WTC11 (cell line): ENCODE measurements at regions not wholly inside any gene's neighbourhood (a gene's known extent, or its start where the extent isn't known, plus 50 kb on each side); places are given as distances from the start of the nearest gene placed in this dataset.

Experiments used
- ATAC-seq: fragments of 200-7000 bp; cut with Tn5 transposase; 2 replicates; pipeline ENCODE4 v1.10.0; 2021; ENCODE audit warnings: mild to moderate bottlenecking, moderate library complexity
- CTCF ChIA-PET: fragments of 300-600 bp; sonication (Branson Sonifier 250); formaldehyde crosslinking; loops from one replicate; lab custom pipeline; 2021; ENCODE audit warnings: antibody characterized with exemption; lab: Charles Lee
- POLR2A ChIA-PET: fragments of 350-600 bp; sonication (Branson Sonifier 250); formaldehyde crosslinking; loops from one replicate; lab custom pipeline; 2021; ENCODE audit warnings: antibody characterized with exemption; lab: Charles Lee
- DNase-seq: peaks from one replicate; pipeline ENCODE4 v3.0.0; 2021; ENCODE audit warnings: low spot score
- H3K27ac Mint-ChIP-seq: 2 replicates; pipeline ENCODE4 v1.8.0; 2021; ENCODE audit warnings: mixed read lengths
- H3K27me3 Mint-ChIP-seq: 2 replicates; pipeline ENCODE4 v1.8.0; 2021; ENCODE audit warnings: low read depth, mild to moderate bottlenecking, moderate library complexity, mixed read lengths
- H3K36me3 Mint-ChIP-seq: 2 replicates; pipeline ENCODE4 v1.8.0; 2021; ENCODE audit warnings: mixed read lengths
- H3K4me1 Mint-ChIP-seq: 2 replicates; pipeline ENCODE4 v1.8.0; 2022; ENCODE audit warnings: mixed read lengths
- H3K4me3 Mint-ChIP-seq: 2 replicates; pipeline ENCODE4 v1.8.0; 2021; ENCODE audit warnings: mild to moderate bottlenecking, moderate library complexity, mixed read lengths
- H3K9me3 Mint-ChIP-seq: 2 replicates; pipeline ENCODE4 v1.8.0; 2021; ENCODE audit warnings: mixed read lengths
- ATF6 ChIP-seq: sonication (generic); formaldehyde crosslinking; IDR thresholded peaks from 2 replicates; pipeline ENCODE4 v1.8.1; 2023; ENCODE audit warnings: mild to moderate bottlenecking, missing genetic modification reagents
- CREM ChIP-seq: sonication (generic); formaldehyde crosslinking; IDR thresholded peaks from 2 replicates; pipeline ENCODE4 v1.8.1; 2022; ENCODE audit warnings: mild to moderate bottlenecking, missing genetic modification reagents, moderate library complexity
- ELF4 ChIP-seq: sonication (generic); formaldehyde crosslinking; IDR thresholded peaks from 2 replicates; pipeline ENCODE4 v1.8.1; 2022; ENCODE audit warnings: low read depth, mild to moderate bottlenecking, moderate library complexity, missing genetic modification reagents
- EMX1 ChIP-seq: fragments of 250-450 bp; sonication (Bioruptor Pico); IDR thresholded peaks from 2 replicates; pipeline ENCODE4 v1.8.0; 2021; ENCODE audit warnings: mild to moderate bottlenecking
- FOXJ3 ChIP-seq: sonication (generic); formaldehyde crosslinking; IDR thresholded peaks from 2 replicates; pipeline ENCODE4 v1.9.0; 2021; ENCODE audit warnings: missing genetic modification reagents, mild to moderate bottlenecking, borderline replicate concordance
- FOXK1 ChIP-seq: sonication (generic); formaldehyde crosslinking; IDR thresholded peaks from 2 replicates; pipeline ENCODE4 v1.8.0; 2022; ENCODE audit warnings: mild to moderate bottlenecking, moderate library complexity, missing genetic modification reagents
- FOXP1 ChIP-seq: sonication (generic); formaldehyde crosslinking; IDR thresholded peaks from 2 replicates; pipeline ENCODE4 v1.8.0; 2022; ENCODE audit warnings: missing genetic modification reagents, mild to moderate bottlenecking, moderate library complexity, borderline replicate concordance
- IRF2 ChIP-seq: sonication (generic); formaldehyde crosslinking; IDR thresholded peaks from 2 replicates; pipeline ENCODE4 v1.8.0; 2022; ENCODE audit warnings: low read depth, missing genetic modification reagents, borderline replicate concordance
- JAZF1 ChIP-seq: fragments of 250-450 bp; sonication (Bioruptor Pico); IDR thresholded peaks from 2 replicates; pipeline ENCODE4 v1.9.0; 2021; ENCODE audit warnings: moderate library complexity, mild to moderate bottlenecking, inconsistent platforms
- KAT7 ChIP-seq: sonication (generic); formaldehyde crosslinking; IDR thresholded peaks from 2 replicates; pipeline ENCODE4 v1.8.1; 2023; ENCODE audit warnings: missing genetic modification reagents, mild to moderate bottlenecking, borderline replicate concordance
- NFE2L1 ChIP-seq: sonication (generic); formaldehyde crosslinking; IDR thresholded peaks from 2 replicates; pipeline ENCODE4 v1.8.1; 2023; ENCODE audit warnings: missing genetic modification reagents
- NFYB ChIP-seq: sonication (generic); formaldehyde crosslinking; conservative IDR thresholded peaks from 2 replicates; pipeline ENCODE4 v1.8.0; 2022; ENCODE audit warnings: low read depth, missing genetic modification reagents
- NR2C2 ChIP-seq: sonication (generic); formaldehyde crosslinking; IDR thresholded peaks from 2 replicates; pipeline ENCODE4 v1.8.0; 2022; ENCODE audit warnings: mild to moderate bottlenecking, missing genetic modification reagents
- SMAD3 ChIP-seq: sonication (generic); formaldehyde crosslinking; IDR thresholded peaks from 2 replicates; pipeline ENCODE4 v1.8.0; 2022; ENCODE audit warnings: missing genetic modification reagents, mild to moderate bottlenecking, borderline replicate concordance
- SMAD4 ChIP-seq: sonication (generic); formaldehyde crosslinking; IDR thresholded peaks from 2 replicates; pipeline ENCODE4 v1.8.0; 2022; ENCODE audit warnings: mild to moderate bottlenecking, missing genetic modification reagents
- SP1 ChIP-seq: sonication (generic); formaldehyde crosslinking; conservative IDR thresholded peaks from 2 replicates; pipeline ENCODE4 v1.8.1; 2022; ENCODE audit warnings: missing genetic modification reagents
- TCF7 ChIP-seq: sonication (generic); formaldehyde crosslinking; IDR thresholded peaks from 2 replicates; pipeline ENCODE4 v1.8.0; 2022; ENCODE audit warnings: mild to moderate bottlenecking, low read depth, missing genetic modification reagents, moderate library complexity
- TEAD4 ChIP-seq: sonication (generic); formaldehyde crosslinking; IDR thresholded peaks from 2 replicates; pipeline ENCODE4 v1.8.0; 2022; ENCODE audit warnings: mild to moderate bottlenecking, missing genetic modification reagents
- TP53 ChIP-seq: sonication (generic); formaldehyde crosslinking; IDR thresholded peaks from 2 replicates; pipeline ENCODE4 v1.8.1; 2023; ENCODE audit warnings: mild to moderate bottlenecking, missing genetic modification reagents
- USF1 ChIP-seq: sonication (generic); formaldehyde crosslinking; IDR thresholded peaks from 2 replicates; pipeline ENCODE4 v1.8.0; 2022; ENCODE audit warnings: mild to moderate bottlenecking, missing genetic modification reagents
- USF2 ChIP-seq: sonication (generic); formaldehyde crosslinking; IDR thresholded peaks from 2 replicates; pipeline ENCODE4 v1.8.1; 2023; ENCODE audit warnings: mild to moderate bottlenecking, missing genetic modification reagents, moderate library complexity
- ZNF219 ChIP-seq: sonication (generic); formaldehyde crosslinking; IDR thresholded peaks from 2 replicates; pipeline ENCODE4 v1.8.0; 2023; ENCODE audit warnings: missing genetic modification reagents, mild to moderate bottlenecking, borderline replicate concordance
- ZNF232 ChIP-seq: sonication (generic); formaldehyde crosslinking; IDR thresholded peaks from 2 replicates; pipeline ENCODE4 v1.8.0; 2022; ENCODE audit warnings: mild to moderate bottlenecking, missing genetic modification reagents
- ZNF263 ChIP-seq: sonication (generic); formaldehyde crosslinking; IDR thresholded peaks from 2 replicates; pipeline ENCODE4 v1.8.1; 2022; ENCODE audit warnings: low read depth, mild to moderate bottlenecking, moderate library complexity, missing genetic modification reagents
- ZNF281 ChIP-seq: sonication (generic); formaldehyde crosslinking; IDR thresholded peaks from 2 replicates; pipeline ENCODE4 v1.8.0; 2023; ENCODE audit warnings: mild to moderate bottlenecking, missing genetic modification reagents
- TF ChIP-seq, protein P1 (sequence below): sonication (generic); formaldehyde crosslinking; IDR thresholded peaks from 2 replicates; pipeline ENCODE4 v1.8.1; 2023; ENCODE audit warnings: mild to moderate bottlenecking, moderate library complexity, missing genetic modification reagents
- TF ChIP-seq, protein P2 (sequence below): sonication (generic); formaldehyde crosslinking; IDR thresholded peaks from 2 replicates; pipeline ENCODE4 v1.8.1; 2023; ENCODE audit warnings: mild to moderate bottlenecking, missing genetic modification reagents

DNA sequence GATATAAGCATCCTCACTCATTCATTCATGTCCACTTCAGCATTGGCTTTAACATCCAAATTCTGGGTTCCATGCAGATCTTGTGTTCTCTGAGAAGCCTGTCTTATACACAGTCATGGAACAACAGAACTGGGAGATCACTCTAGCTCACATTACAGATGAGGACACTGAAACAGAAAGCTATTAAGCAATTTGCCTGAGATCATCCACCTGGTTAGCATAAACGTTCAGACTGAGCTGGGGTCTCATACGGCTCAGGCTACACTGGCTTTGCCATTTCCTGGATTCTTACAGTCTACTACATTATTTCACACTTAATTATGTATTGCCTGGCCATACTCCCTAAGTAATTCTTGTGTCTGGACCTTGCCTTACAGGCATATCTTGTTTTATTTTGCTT is 169.4 kb upstream of the FANCL start:
- no peaks in the 10 kb centered on the region for H3K27me3 Mint-ChIP-seq
- H3K4me1 Mint-ChIP-seq = no peaks in the 10 kb centered on the region
- ATAC-seq (no peak), DNase-seq (no peak)
- H3K9me3 Mint-ChIP-seq = no peaks in the 10 kb centered on the region
- no peak overlapping the region for H3K27ac Mint-ChIP-seq
- H3K4me3 Mint-ChIP-seq = no peak overlapping the region
- ChIA-PET POLR2A (no interaction called here), CTCF (no interaction called here)
- no peaks in the 10 kb centered on the region for H3K36me3 Mint-ChIP-seq
- TF ChIP-seq, protein P1, sequence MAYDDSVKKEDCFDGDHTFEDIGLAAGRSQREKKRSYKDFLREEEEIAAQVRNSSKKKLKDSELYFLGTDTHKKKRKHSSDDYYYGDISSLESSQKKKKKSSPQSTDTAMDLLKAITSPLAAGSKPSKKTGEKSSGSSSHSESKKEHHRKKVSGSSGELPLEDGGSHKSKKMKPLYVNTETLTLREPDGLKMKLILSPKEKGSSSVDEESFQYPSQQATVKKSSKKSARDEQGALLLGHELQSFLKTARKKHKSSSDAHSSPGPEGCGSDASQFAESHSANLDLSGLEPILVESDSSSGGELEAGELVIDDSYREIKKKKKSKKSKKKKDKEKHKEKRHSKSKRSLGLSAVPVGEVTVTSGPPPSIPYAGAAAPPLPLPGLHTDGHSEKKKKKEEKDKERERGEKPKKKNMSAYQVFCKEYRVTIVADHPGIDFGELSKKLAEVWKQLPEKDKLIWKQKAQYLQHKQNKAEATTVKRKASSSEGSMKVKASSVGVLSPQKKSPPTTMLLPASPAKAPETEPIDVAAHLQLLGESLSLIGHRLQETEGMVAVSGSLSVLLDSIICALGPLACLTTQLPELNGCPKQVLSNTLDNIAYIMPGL = no peak
- TF ChIP-seq NFE2L1 (CRISPR knock-in tag) = no peak
- no peak for TF ChIP-seq FOXK1 (CRISPR knock-in tag)
- no peak for TF ChIP-seq ZNF232 (CRISPR knock-in tag)
- TF ChIP-seq ATF6 (CRISPR knock-in tag) = no peak
- no peak for TF ChIP-seq ZNF263 (CRISPR knock-in tag)
- no peak for TF ChIP-seq TEAD4 (CRISPR knock-in tag)
- no peak for TF ChIP-seq FOXJ3 (CRISPR knock-in tag)
- no peak for TF ChIP-seq USF2 (CRISPR knock-in tag)
- TF ChIP-seq USF1 (CRISPR knock-in tag) = no peak
- no peak for TF ChIP-seq KAT7 (CRISPR knock-in tag)
- TF ChIP-seq EMX1 (CRISPR knock-in tag) = no peak
- no peak for TF ChIP-seq ZNF281 (CRISPR knock-in tag)
- no peak for TF ChIP-seq CREM (CRISPR knock-in tag)
- no peak for TF ChIP-seq SP1 (CRISPR knock-in tag)
- TF ChIP-seq SMAD3 = no peak
- TF ChIP-seq TP53 (CRISPR knock-in tag) = no peak
- TF ChIP-seq JAZF1 (CRISPR knock-in tag) = no peak
- TF ChIP-seq NR2C2 (CRISPR knock-in tag) = no peak
- TF ChIP-seq NFYB (CRISPR knock-in tag) = no peak

GRCh38 chr2:58407487-58407886 is 166.4 kb upstream of the FANCL start:
- no peak overlapping the region for H3K4me3 Mint-ChIP-seq
- H3K27ac Mint-ChIP-seq = no peak overlapping the region
- ATAC-seq (no peak), DNase-seq (no peak)
- H3K9me3 Mint-ChIP-seq = no peaks in the 10 kb centered on the region
- CTCF ChIA-PET = no interaction called here
- POLR2A ChIA-PET = interaction anchor here (0.6 kb wide), 1 partner anchor 286 kb away, joined by 3 read pairs; no protein-coding TSS in a partner anchor
- no peaks in the 10 kb centered on the region for H3K4me1 Mint-ChIP-seq
- no peaks in the 10 kb centered on the region for H3K27me3 Mint-ChIP-seq
- no peaks in the 10 kb centered on the region for H3K36me3 Mint-ChIP-seq
- TF ChIP-seq, protein P2, sequence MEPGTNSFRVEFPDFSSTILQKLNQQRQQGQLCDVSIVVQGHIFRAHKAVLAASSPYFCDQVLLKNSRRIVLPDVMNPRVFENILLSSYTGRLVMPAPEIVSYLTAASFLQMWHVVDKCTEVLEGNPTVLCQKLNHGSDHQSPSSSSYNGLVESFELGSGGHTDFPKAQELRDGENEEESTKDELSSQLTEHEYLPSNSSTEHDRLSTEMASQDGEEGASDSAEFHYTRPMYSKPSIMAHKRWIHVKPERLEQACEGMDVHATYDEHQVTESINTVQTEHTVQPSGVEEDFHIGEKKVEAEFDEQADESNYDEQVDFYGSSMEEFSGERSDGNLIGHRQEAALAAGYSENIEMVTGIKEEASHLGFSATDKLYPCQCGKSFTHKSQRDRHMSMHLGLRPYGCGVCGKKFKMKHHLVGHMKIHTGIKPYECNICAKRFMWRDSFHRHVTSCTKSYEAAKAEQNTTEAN (CRISPR knock-in tag) = no peak
- TF ChIP-seq ATF6 (CRISPR knock-in tag) (no peak), ZNF219 (CRISPR knock-in tag) (no peak), IRF2 (no peak), FOXJ3 (CRISPR knock-in tag) (no peak), ELF4 (CRISPR knock-in tag) (no peak), SMAD4 (no peak), FOXP1 (CRISPR knock-in tag) (no peak), TCF7 (CRISPR knock-in tag) (no peak), EMX1 (CRISPR knock-in tag) (no peak)
